GM18499 (cell line): ENCODE measurements at regions not wholly inside any gene's neighbourhood (a gene's known extent, or its start where the extent isn't known, plus 50 kb on each side); places are given as distances from the start of the nearest gene placed in this dataset.

Experiments used
- ATAC-seq: cut with Tn5 transposase; IDR thresholded peaks from one replicate; pipeline ENCODE4 v1.9.1; 2021; ENCODE audit warnings: moderate number of reproducible peaks; ENCODE audit not compliant: insufficient read depth, unreplicated experiment

GRCh38 chr4:14188214-14188613, 560.7 kb upstream of the BOD1L1 start:
- no peak for ATAC-seq

- no peak for ATAC-seq
These were observed 566.1 kb upstream of the BOD1L1 start for GRCh38 chr4:14193601-14194000.

DNA sequence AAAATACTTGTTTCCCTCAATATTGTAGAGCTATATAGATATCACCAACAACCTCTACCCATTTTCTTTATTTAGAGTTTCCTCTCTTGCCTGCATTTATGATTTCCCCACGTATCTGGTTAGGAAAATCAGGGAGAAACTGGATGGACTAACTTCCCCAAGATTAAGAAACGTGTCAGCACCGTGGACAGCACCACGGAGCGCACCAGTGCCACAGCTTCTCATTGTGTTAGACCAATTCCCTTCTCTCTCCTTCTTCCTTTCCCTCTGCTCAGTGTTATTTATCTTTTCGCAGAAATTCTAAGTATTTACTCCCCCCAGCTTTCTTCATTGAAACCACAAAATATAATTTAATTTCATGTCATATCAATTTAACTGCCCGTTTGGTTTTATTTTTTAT, 568.6 kb upstream of the BOD1L1 start:
- no peak for ATAC-seq

- ATAC-seq: no peak
These were observed 587.7 kb upstream of the BOD1L1 start for GRCh38 chr4:14215116-14215770.

DNA sequence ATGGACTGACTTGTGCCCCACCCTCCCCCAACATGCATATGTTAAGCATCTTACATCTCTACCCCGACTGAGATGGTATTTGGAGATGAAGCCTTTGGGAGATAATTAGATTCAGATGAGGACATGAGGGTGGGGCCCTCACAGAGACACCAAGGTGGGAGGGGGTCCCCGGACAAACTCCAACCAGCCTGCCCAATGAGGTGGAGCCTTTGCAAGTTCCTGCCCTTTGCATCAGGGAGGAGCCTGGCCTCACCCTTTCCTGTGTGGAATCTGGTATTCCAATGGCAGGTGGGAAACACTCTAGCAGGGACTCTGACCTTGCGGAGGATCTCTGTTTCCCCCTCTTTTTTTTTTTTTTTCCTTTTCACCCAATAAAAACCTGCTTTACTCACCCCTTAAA, 589.9 kb upstream of the BOD1L1 start:
- ATAC-seq: no peak

DNA sequence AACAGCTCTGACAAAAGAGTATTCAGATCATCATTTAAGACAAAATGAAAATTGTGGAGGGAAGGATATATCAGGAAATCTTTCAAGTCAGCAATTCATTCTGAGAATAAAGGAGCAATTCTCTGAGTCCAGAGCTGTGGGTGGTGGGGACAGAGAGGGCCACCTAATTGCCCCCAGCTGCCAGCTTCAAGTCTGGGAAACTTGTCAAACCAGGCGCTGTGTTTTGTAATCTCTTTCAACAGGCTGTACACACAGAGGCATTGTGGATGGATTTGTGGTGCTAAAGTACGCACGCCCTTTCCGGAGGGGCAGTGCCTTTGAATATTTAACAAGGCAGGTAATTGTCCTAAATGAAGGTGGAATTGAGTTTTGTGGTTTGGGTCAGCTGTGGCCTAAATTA, 591.1 kb upstream of the BOD1L1 start:
- ATAC-seq: no peak

- ATAC-seq: no peak
These were observed 593.7 kb upstream of the BOD1L1 start for GRCh38 chr4:14221176-14221575.

GRCh38 chr4:14222377-14223029, 595.0 kb upstream of the BOD1L1 start:
- no peak for ATAC-seq

DNA sequence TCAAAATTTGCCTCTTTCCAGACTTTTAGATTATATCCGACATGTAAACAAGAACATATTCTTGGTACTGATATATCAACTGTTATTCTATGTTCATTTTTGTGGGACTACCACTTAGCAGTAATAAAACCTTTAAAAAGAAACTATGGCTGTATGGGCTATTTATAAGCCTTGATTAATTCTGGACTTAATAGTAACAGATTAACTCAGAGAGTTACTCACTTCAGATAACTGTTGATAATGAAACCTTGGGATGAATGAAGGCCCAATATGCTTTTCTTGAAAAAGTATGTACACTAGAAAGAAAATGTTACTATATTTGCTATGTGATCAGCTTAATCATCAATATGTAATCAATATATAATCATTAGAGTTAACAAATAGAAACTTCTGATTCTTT, 595.9 kb upstream of the BOD1L1 start:
- ATAC-seq: no peak

- ATAC-seq: no peak
These were observed 598.2 kb upstream of the BOD1L1 start for GRCh38 chr4:14225688-14226207.

DNA sequence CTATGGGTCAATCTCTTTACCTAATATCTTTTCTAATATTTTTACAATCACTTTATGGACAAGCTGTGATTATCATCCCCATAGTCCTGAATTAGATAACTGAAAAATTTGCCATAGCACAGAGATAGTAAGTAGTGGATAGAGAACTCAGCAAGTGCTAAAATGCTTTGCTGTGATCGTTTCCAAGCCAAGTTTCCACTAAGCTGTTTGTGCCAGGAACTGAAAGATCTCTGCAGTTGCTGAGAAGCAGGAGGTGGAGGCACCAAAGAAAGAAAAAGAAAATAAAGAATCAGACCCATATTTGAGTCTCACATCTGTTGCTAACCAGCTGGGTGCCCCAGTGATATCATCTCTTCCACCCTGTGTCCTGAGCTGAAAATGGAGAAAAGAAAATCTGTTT, 605.6 kb upstream of the BOD1L1 start:
- no peak for ATAC-seq

- ATAC-seq: no peak
These were observed 606.8 kb upstream of the BOD1L1 start for GRCh38 chr4:14234307-14234706.

GRCh38 chr4:14236359-14236758, 608.8 kb upstream of the BOD1L1 start:
- ATAC-seq: no peak

GRCh38 chr4:14237911-14238310, 610.4 kb upstream of the BOD1L1 start:
- no peak for ATAC-seq

DNA sequence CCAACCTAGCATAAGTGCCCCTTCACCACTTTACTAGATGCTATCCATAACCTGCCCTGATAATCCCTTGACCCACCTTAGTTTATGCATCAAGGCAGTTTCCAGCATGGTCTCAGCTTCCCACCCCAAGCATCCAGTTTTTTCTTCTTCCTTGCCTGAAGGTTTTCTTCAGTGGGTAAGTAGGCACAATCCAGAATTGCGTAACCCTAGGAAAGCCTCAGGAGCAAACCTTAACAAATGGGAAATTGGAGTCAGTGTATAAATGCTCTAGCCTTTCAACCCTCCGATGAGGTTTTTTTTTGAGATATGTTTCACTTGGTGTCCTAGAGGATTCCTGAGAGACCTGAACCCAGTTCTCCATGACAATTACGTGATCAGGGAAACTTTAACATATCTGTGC, 614.0 kb upstream of the BOD1L1 start:
- ATAC-seq: no peak

- no peak for ATAC-seq
These were observed 620.2 kb upstream of the BOD1L1 start for GRCh38 chr4:14247767-14248166.

DNA sequence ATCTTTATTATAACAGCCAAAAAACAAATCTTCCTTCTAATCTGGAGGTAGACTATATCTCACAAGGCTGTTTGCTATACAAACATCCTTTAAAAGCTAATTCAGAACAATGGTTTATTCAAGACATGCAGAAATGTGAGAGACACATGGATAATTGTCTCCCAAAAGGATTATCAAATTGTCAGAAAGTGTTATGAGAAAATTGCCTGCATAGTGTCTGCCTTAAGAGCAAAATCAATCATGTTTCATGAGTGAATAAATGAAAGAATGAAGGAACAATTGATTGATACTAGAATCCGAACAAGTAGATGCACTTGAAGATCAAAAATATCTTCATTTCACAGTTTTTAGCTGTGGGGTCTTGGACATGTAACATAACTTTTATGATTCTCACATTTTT, 621.7 kb upstream of the BOD1L1 start:
- ATAC-seq: no peak

DNA sequence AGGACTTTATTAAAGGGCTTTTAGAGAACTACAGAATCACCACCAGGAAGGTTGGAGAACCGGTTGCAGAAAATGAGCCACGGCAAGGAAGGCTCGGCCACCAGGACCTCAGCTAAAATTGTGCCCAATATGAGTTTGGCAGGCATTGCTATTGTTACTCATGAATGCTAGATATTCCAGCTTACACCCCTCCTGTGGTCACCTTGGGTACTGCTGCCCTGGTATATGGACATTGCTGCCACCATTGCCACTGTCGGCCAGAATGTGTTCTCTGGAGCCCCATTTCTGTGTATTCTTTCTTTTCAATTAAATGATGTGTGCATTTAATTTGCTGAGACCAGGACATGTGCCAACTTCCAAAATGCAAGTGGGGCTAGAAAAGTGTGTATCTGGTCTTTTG, 626.7 kb upstream of the BOD1L1 start:
- ATAC-seq: no peak

DNA sequence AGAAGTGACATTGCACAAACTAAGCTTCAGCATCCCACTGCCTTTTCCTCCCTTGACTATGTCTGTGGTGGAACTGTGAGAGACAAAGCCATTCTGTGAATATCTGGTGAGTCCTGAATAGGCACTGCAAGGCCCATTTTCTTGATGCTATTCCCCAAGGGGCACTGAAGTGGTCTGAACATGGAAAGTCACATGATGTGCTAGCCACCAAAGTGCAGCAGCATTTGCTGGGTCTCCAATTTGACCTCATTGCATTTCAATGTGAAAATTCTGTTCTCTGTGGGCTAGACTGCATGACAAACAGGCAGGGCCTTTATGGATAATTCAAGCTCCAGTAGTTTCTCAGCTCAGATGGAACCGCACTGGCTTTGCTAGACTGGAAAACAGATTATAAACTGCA, 627.4 kb upstream of the BOD1L1 start:
- ATAC-seq: no peak

DNA sequence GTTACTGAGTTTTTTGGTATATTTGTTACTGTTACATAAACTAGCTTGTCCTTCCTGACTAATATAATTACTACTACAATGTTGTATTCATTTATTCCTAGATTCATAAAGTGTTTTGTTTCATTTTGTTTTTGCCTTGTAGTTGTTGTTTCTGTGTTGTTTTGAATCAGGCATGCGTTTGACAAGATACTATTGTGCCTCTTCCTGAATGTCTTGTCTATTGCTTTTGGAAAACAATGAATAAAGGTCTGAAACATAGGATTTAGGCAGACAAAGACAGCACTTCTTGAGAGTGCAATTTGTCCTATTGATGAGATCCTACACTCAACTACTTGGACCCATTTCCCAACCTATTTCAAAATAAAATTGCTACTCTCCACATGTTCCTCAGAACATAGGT, 630.4 kb upstream of the BOD1L1 start:
- ATAC-seq: no peak

DNA sequence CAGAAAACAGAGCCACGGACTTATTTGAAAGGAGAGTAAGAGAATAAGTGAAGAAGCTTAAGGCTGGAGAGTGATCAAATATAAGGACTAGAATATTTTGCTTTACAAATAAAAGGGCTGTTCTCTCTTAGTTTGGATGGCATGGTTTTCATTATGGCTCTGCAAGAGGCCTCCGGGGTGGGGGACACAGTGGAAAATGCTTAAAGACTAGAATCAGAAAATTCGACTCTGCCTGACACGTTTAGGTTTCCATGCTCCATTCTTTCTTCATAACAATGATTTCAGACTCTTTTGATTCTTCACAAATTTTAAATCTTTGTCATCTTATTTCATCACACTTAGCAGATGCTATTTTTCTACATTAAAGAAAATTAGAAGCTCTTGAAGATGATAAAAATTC, 632.4 kb upstream of the BOD1L1 start:
- no peak for ATAC-seq

DNA sequence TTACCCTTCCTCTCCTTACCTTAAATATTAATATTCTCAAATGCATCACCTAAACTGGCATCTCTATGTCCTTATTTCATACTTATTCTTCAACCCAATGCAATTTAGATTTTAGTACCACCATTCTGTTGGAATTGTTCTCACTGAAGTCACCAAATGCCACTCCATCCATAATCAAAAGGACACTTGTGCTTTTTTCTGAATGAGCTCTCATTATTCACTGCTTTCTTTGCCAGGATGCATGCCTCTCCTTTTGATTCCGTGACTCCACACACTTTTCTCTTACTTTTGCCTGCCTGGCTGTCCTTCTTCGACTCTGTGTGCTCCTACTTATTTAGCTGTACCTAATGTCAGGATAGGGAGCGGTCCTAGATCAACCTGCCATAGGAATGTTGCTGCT, 633.1 kb upstream of the BOD1L1 start:
- no peak for ATAC-seq
